ENCODE measurements at regions not wholly inside any gene's neighbourhood (a gene's known extent, or its start where the extent isn't known, plus 50 kb on each side); places are given as distances from the start of the nearest gene placed in this dataset.
A peak's percentile ranks its signal among the peaks of the same experiment; 100 is the strongest.

DNA sequence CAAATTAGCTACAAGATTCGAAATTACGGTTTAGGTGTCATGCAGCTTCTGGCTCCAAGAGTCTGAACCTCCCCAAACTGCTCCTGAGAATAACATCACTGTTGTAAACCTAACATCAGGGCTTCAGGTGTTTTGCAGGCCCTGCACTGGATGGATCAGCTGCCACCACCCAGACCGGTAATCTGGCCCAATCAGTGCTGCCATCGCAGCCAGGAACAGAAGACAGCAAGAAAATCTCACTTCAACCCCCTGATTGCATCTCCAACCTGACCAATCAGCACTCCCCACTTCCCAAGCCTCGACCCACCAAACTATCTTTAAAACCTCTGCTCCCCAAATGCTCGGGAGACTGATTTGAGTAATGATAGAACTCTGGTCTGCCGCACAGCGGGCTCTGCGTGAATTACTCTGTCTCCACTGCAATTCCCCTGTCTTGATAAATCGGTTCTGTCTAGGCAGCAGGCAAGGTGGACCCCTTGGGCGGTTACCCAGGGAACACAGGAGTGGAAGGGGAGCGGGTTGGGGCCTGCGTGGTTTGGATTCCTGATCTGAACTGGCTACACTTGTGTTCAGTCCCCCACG is 268.5 kb upstream of the SFSWAP start:
- Histone ChIP-seq H3K36me3 (ENCODE audit: control insufficient read depth in 2 of 4, insufficient read depth in 4 of 4, low read length in 3 of 4) (no peaks in the 10 kb centered on the region), H4K20me1 (replicated peaks in 1 of 2; ENCODE audit: control insufficient read depth in 1 of 2, insufficient read depth in 2 of 2, low read length in 2 of 2) (no peaks in the 10 kb centered on the region), H2BK5ac (ENCODE audit: low read depth, low read length) (no peak overlapping the region), H3K27me3 (replicated peaks in 1 of 4; ENCODE audit: control insufficient read depth in 3 of 4, extremely low read depth in 1 of 4, insufficient read depth in 3 of 4, low read length in 3 of 4) (no peaks in the 10 kb centered on the region), H3K9me3 (ENCODE audit: insufficient read depth in 2 of 2, low read depth in 1 of 2, low read length in 1 of 2) (no peaks in the 10 kb centered on the region), H4K5ac (ENCODE audit: insufficient read length, low read depth, low read length) (no peak overlapping the region), H3K56ac (replicated peaks; ENCODE audit: insufficient read length, low read depth, low read length) (no peak overlapping the region), H2BK12ac (ENCODE audit: low read depth, low read length) (no peak overlapping the region), H3K18ac (ENCODE audit: extremely low read depth, low read length) (no peak overlapping the region), H2BK120ac (replicated peaks; ENCODE audit: low read depth, low read length) (no peak overlapping the region), H2AFZ (ENCODE audit: low read length) (no peak overlapping the region), H4K8ac (ENCODE audit: extremely low read depth, insufficient read depth, low read length) (no peak overlapping the region), H3K27ac (ENCODE audit: low read depth, low read length) (no peak overlapping the region), H3K4me2 (ENCODE audit: insufficient read depth in 1 of 2, low read depth in 2 of 2, low read length in 2 of 2) (no peak overlapping the region), H2AK5ac (ENCODE audit: low read depth, low read length) (no peak overlapping the region), H3K4me1 (replicated peaks in 1 of 4; ENCODE audit: control insufficient read depth in 3 of 4, insufficient read depth in 4 of 4, low read length in 3 of 4) (peaks cover 0 to 5% (median under 1%) of the 10 kb centered on the region in 4 experiments; a peak in 3 of 7 replicates), H3K14ac (ENCODE audit: insufficient read length) (no peak overlapping the region), H4K91ac (replicated peaks; ENCODE audit: insufficient read length, low read length) (no peak overlapping the region), H3K4ac (replicated peaks; ENCODE audit: insufficient read length, low read depth, low read length) (no peak overlapping the region), H2BK20ac (ENCODE audit: low read length) (no peak overlapping the region), H3K79me1 (ENCODE audit: low read depth, low read length) (no peaks in the 10 kb centered on the region), H3K9ac (replicated peaks in 1 of 4; ENCODE audit: extremely low read depth in 1 of 4, low read depth in 3 of 4, low read length in 3 of 4) (no peak overlapping the region), H3K79me2 (ENCODE audit: control insufficient read depth in 1 of 2, insufficient read depth in 2 of 2, low read length in 2 of 2) (no peaks in the 10 kb centered on the region), H3K4me3 (ENCODE audit: extremely low read depth in 1 of 4, insufficient read depth in 2 of 4, low read depth in 3 of 4, low read length in 4 of 4) (no peak overlapping the region), H2BK15ac (ENCODE audit: low read length) (no peak overlapping the region), H3K23me2 (ENCODE audit: low read depth, low read length) (no peaks in the 10 kb centered on the region), H3K23ac (ENCODE audit: insufficient read length) (no peak overlapping the region)
- ChIA-PET POLR2A (ENCODE audit: partially characterized antibody) (no interaction called here), CTCF (ENCODE audit: partially characterized antibody) (interaction anchor here (0.6 to 1.6 kb wide), 3 partner anchors 11 to 219 kb away, joined by 3 to 9 read pairs (median 4); no protein-coding TSS in a partner anchor)
- FAIRE-seq (no peak), DNase-seq (ENCODE audit: low read depth in 1 of 2, low spot score in 2 of 2) (peak in 1 of 2 experiments; percentile 32)
- no peak for TF ChIP-seq CTBP2 (IDR thresholded peaks at IDR 0.05; ENCODE audit: borderline replicate concordance, insufficient read depth, insufficient read length, low read length)
- no peak for TF ChIP-seq CBX8 (IDR thresholded peaks at IDR 0.05; ENCODE audit: borderline replicate concordance, low read depth, low read length)
- no peak for TF ChIP-seq KDM4A (IDR thresholded peaks at IDR 0.05; ENCODE audit: low read depth, low read length, severe bottlenecking)
- TF ChIP-seq TAF1 (IDR thresholded peaks at IDR 0.05; ENCODE audit: low read depth, low read length), result no peak
- TF ChIP-seq YY1 (IDR thresholded peaks at IDR 0.05; ENCODE audit: low read depth, low read length), result no peak
- TF ChIP-seq KDM1A (IDR thresholded peaks at IDR 0.05; ENCODE audit: borderline replicate concordance, low read length), result no peak
- no peak for TF ChIP-seq MAFK (IDR thresholded peaks at IDR 0.05; ENCODE audit: low read depth, low read length)
- no peak for TF ChIP-seq SP2 (IDR thresholded peaks at IDR 0.05; ENCODE audit: low read length)
- TF ChIP-seq ATF3 (IDR thresholded peaks at IDR 0.05; ENCODE audit: insufficient read depth, low read depth, low read length), result no peak
- no peak for TF ChIP-seq EGR1 (IDR thresholded peaks at IDR 0.05; ENCODE audit: borderline replicate concordance, low read depth, low read length)
- no peak for TF ChIP-seq HDAC6 (IDR thresholded peaks at IDR 0.05; ENCODE audit: low read depth, low read length)
- TF ChIP-seq RAD21 (IDR thresholded peaks at IDR 0.05 in 1 of 2, conservative IDR thresholded peaks at IDR 0.05 in 1 of 2; ENCODE audit: low read depth in 2 of 2, low read length in 2 of 2), result no peak
- TF ChIP-seq ASH2L (IDR thresholded peaks at IDR 0.05; ENCODE audit: low read length), result no peak
- WGBS, 2 experiments (ENCODE audit: extremely low coverage in 1 of 2, insufficient coverage in 1 of 2, insufficient read length in 1 of 2, insufficient replicate concordance in 2 of 2, low coverage in 1 of 2, low lambda C conversion rate in 2 of 2, missing lambda C conversion rate in 1 of 2), result 83% methylated on average over 14 of the region's 14 CpGs; no CpG with 5 or more reads in 1 of the 2 experiments

All from H1 (cell line).